ENCODE measurements at regions not wholly inside any gene's neighbourhood (a gene's known extent, or its start where the extent isn't known, plus 50 kb on each side); places are given as distances from the start of the nearest gene placed in this dataset.

- no peak for TF ChIP-seq KDM5A (IDR thresholded peaks at IDR 0.05; ENCODE audit: low read length)
These were observed 269.4 kb upstream of the SUCLG2 start (continued) for GRCh38 chr3:67923796-67924195.

- Histone ChIP-seq H3K14ac (ENCODE audit: insufficient read length) (no peak overlapping the region), H3K79me2 (ENCODE audit: control insufficient read depth in 1 of 2, insufficient read depth in 2 of 2, low read length in 2 of 2) (no peaks in the 10 kb centered on the region), H2BK12ac (ENCODE audit: low read depth, low read length) (no peak overlapping the region), H2AFZ (ENCODE audit: low read length) (no peak overlapping the region), H3K4me1 (replicated peaks in 1 of 4; ENCODE audit: control insufficient read depth in 3 of 4, insufficient read depth in 4 of 4, low read length in 3 of 4) (no peaks in the 10 kb centered on the region), H3K36me3 (ENCODE audit: control insufficient read depth in 2 of 4, insufficient read depth in 4 of 4, low read length in 3 of 4) (no peaks in the 10 kb centered on the region), H3K9ac (replicated peaks in 1 of 4; ENCODE audit: extremely low read depth in 1 of 4, low read depth in 3 of 4, low read length in 3 of 4) (no peak overlapping the region), H4K5ac (ENCODE audit: insufficient read length, low read depth, low read length) (no peak overlapping the region), H3K9me3 (ENCODE audit: insufficient read depth in 2 of 2, low read depth in 1 of 2, low read length in 1 of 2) (no peaks in the 10 kb centered on the region), H3K4me2 (ENCODE audit: insufficient read depth in 1 of 2, low read depth in 2 of 2, low read length in 2 of 2) (no peak overlapping the region), H3K4ac (replicated peaks; ENCODE audit: insufficient read length, low read depth, low read length) (no peak overlapping the region), H2BK120ac (replicated peaks; ENCODE audit: low read depth, low read length) (no peak overlapping the region), H3K27me3 (replicated peaks in 1 of 4; ENCODE audit: control insufficient read depth in 3 of 4, extremely low read depth in 1 of 4, insufficient read depth in 3 of 4, low read length in 3 of 4) (no peaks in the 10 kb centered on the region), H4K91ac (replicated peaks; ENCODE audit: insufficient read length, low read length) (no peak overlapping the region), H4K20me1 (replicated peaks in 1 of 2; ENCODE audit: control insufficient read depth in 1 of 2, insufficient read depth in 2 of 2, low read length in 2 of 2) (no peaks in the 10 kb centered on the region), H2BK15ac (ENCODE audit: low read length) (no peak overlapping the region), H2BK5ac (ENCODE audit: low read depth, low read length) (no peak overlapping the region), H3K18ac (ENCODE audit: extremely low read depth, low read length) (no peak overlapping the region), H3K56ac (replicated peaks; ENCODE audit: insufficient read length, low read depth, low read length) (no peak overlapping the region), H3K27ac (ENCODE audit: low read depth, low read length) (no peak overlapping the region), H4K8ac (ENCODE audit: extremely low read depth, insufficient read depth, low read length) (no peak overlapping the region), H2BK20ac (ENCODE audit: low read length) (no peak overlapping the region), H3K4me3 (ENCODE audit: extremely low read depth in 1 of 4, insufficient read depth in 2 of 4, low read depth in 3 of 4, low read length in 4 of 4) (no peak overlapping the region), H2AK5ac (ENCODE audit: low read depth, low read length) (no peak overlapping the region), H3K23me2 (ENCODE audit: low read depth, low read length) (no peaks in the 10 kb centered on the region), H3K23ac (ENCODE audit: insufficient read length) (no peak overlapping the region), H3K79me1 (ENCODE audit: low read depth, low read length) (no peaks in the 10 kb centered on the region)
- DNase-seq (ENCODE audit: low read depth in 1 of 2, low spot score in 2 of 2) (no peak), FAIRE-seq (no peak)
- no peak for TF ChIP-seq BACH1 (IDR thresholded peaks at IDR 0.05; ENCODE audit: low read length)
- no peak for TF ChIP-seq SRF (IDR thresholded peaks at IDR 0.05; ENCODE audit: low read depth, low read length)
- TF ChIP-seq KDM5A (IDR thresholded peaks at IDR 0.05; ENCODE audit: low read length), result no peak
- no peak for TF ChIP-seq E2F6 (IDR thresholded peaks at IDR 0.05)
- no peak for TF ChIP-seq EZH2 (IDR thresholded peaks at IDR 0.05; ENCODE audit: low read depth, low read length, severe bottlenecking)
- no peak for TF ChIP-seq KDM1A (IDR thresholded peaks at IDR 0.05; ENCODE audit: borderline replicate concordance, low read length)
- no peak for TF ChIP-seq MAFK (IDR thresholded peaks at IDR 0.05; ENCODE audit: low read depth, low read length)
- no peak for TF ChIP-seq GTF2F1 (IDR thresholded peaks at IDR 0.05; ENCODE audit: borderline replicate concordance, low read depth, low read length)
- no peak for TF ChIP-seq CTBP2 (IDR thresholded peaks at IDR 0.05; ENCODE audit: borderline replicate concordance, insufficient read depth, insufficient read length, low read length)
- no peak for TF ChIP-seq SP1 (IDR thresholded peaks at IDR 0.05; ENCODE audit: low read depth, low read length)
- no peak for TF ChIP-seq SIN3A (conservative IDR thresholded peaks at IDR 0.05 in 1 of 2, IDR thresholded peaks at IDR 0.05 in 1 of 2; ENCODE audit: low read depth in 1 of 2, low read length in 2 of 2)
- CTCF ChIA-PET (ENCODE audit: partially characterized antibody), result no interaction called here
- POLR2A ChIA-PET (ENCODE audit: partially characterized antibody), result no interaction called here
- WGBS, 2 experiments (ENCODE audit: extremely low coverage in 1 of 2, insufficient coverage in 1 of 2, insufficient read length in 1 of 2, insufficient replicate concordance in 2 of 2, low coverage in 1 of 2, low lambda C conversion rate in 2 of 2, missing lambda C conversion rate in 1 of 2), result 85% methylated on average over 7 of the region's 7 CpGs; no CpG with 5 or more reads in 1 of the 2 experiments
These were observed 266.6 kb upstream of the SUCLG2 start for GRCh38 chr3:67920969-67921368.
